Neural progenitor cell (in vitro differentiated cells): ENCODE measurements at regions not wholly inside any gene's neighbourhood (a gene's known extent, or its start where the extent isn't known, plus 50 kb on each side); places are given as distances from the start of the nearest gene placed in this dataset.

Experiments used
- CTCF ChIP-seq: fragments of 200-600 bp; sonication (generic); IDR thresholded peaks from 2 replicates; pipeline ENCODE4 v1.5.1; 2017; ENCODE audit warnings: antibody characterized with exemption, mild to moderate bottlenecking
- EZH2 ChIP-seq: fragments of 200-600 bp; sonication (generic); IDR thresholded peaks from 2 replicates; pipeline ENCODE4 v1.6.1; 2017; ENCODE audit warnings: antibody characterized with exemption, mild to moderate bottlenecking, moderate library complexity

- TF ChIP-seq CTCF (no peak), EZH2 (no peak)
Measured at GRCh38 chr3:24802614-24803013, 308.0 kb upstream of the THRB start.
